Hematopoietic multipotent progenitor cell treated with erythropoietin and hydrocortisone succinate and interleukin-3 and kit ligand, for 17 days (in vitro differentiated cells): ENCODE measurements at regions not wholly inside any gene's neighbourhood (a gene's known extent, or its start where the extent isn't known, plus 50 kb on each side); places are given as distances from the start of the nearest gene placed in this dataset.
"Not testable (repeated sequence)": the region's sequence is repeated elsewhere in the genome, so short reads cannot be mapped to it uniquely, and the experiment has no call there.

ENCODE experiments used
- DNase-seq: peaks from one replicate; pipeline ENCODE4 v3.0.0-alpha.2; 2015; ENCODE audit warnings: low spot score

DNA sequence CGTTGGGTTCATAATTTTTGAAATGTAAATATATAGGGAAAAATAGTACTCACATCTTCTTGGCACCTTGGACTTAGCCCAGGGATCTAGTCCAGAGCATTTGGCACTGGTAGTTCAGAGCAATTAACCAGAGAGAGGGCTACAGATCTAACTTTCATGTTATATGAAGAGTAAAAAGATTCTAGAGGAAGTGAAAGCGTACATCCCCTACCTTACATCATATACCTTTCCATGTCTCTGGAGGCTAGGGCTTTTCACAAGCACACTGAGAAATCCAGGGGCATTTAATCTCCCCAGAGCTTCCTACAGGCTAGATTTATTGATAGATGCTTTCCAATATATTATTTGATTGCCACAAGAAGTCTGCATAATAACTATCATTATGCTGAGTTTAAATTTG is 687.5 kb upstream of the FBXO33 start:
- no peak for DNase-seq

DNA sequence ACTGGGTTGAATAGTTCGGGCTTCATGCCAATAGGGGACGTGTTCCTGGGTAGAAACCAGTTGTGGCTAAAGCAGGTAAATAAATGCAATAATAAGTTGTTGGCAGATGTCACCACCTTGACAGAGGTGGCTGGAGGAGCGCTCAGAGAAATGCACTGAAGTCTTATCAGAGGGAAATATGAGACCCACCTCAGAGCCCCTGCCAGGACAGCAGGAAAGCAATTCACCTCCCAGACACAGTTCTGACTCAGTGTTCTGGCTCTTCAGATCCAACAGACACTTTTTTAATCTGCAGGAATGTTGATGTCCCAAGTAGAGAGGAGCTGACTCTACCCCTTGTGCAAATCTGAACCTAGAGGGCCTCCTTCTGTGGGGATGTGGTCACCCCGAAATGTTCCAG is 687.1 kb upstream of the FBXO33 start:
- DNase-seq: no peak

DNA sequence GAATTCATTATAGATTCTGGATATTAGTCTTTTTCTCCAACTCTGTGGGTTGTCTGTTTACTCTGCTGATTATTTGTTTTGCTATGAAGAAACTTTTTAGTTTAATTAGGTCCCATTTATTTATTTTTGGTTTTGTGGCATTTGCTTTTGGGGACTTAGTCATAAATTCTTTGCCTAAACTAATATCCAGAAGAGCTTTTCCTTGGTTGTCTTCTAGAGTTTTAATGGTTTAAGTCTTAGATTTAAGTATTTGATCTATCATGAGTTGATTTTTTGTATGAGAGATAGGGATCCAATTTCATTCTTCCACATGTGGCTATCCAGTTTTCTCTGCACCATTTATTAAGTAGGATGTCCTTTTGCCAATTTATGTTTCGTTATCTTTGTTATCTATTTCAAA is 683.4 kb upstream of the FBXO33 start:
- DNase-seq: no peak

DNA sequence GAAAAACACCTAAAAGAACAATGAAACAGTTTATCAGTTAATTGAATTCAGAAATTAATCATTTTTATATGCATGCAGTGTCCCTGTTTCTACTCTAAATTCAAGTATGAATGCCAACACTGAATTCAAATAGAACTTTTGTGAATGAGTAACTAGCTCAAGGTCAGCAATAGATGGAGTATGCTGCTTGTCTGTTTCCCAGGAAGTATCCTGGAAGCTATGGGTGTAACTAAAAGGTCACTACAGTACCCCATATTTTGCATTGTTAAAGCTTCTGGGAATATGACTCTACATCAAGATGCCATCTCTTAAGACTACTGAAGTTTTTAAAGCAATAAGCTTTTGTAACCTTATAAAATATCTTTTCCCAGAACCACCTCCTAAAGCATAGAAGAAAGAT is 681.4 kb upstream of the FBXO33 start:
- no peak for DNase-seq

DNA sequence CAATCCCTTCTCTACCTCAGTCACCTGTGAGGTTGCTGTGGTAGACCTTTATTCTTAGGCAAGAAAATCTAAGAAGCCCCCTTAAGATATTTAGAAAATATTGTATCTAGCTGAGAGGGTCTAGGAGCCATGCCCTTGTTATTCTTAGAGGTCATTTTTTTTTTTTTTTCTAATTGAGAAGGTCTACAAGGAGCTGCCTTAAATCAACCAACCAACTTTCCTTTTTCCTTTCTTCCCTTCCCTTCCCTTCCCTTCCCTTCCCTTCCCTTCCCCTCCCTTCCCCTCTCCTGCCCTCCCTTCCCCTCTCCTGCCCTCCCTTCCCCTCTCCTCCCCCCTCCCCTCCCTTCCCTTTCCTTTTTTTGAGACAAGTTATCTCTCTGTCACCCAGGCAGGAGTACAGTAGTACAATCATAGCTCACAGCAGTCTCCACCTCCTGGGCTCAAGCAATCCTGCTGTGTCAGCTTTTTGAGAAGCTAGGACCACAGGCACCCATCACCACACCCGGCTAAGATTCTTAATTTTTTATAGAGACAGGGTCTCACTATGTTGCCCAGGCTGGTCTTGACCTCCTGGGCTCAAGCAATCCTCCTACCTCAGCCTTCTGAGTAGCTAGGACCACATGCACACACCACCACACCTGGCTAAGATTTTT is 668.4 kb upstream of the FBXO33 start:
- no peak for DNase-seq

DNA sequence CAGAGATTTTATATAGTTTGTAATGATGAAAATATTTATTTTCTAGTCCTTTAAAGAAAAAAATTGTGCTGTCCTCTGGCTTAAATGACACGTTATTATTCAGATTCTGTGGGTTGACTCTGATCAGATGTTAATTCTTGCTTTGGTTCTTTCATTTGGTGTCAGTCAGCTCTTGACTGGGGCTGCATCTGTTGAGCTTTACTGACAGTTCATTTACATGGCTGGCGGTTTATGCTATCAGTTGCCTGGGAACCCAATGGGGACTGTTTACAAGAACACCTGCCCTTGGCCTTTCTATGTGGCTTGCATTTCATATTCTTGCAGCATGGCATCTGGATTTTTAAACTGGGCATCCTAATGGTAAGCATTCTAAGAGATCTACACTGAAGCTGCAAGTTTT is 667.1 kb upstream of the FBXO33 start:
- DNase-seq: no peak

DNA sequence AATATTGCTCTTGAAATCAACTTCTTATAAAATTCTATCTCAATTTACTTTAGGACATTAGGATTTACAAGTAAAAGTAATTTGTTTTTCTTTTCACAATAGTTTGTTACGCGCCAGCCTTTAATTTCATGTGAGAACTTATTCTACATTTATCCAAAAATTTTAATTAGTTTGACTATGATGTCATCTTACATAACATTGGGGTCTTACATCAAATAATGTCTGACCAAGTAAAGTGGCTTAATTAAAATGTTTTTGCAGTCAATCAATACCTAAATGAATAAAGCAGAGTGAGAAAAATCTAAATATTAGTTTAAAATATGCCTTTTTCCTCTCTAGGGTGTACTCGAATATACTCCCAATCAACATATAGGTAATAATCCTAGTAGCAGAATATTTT is 666.2 kb upstream of the FBXO33 start:
- DNase-seq: no peak

DNA sequence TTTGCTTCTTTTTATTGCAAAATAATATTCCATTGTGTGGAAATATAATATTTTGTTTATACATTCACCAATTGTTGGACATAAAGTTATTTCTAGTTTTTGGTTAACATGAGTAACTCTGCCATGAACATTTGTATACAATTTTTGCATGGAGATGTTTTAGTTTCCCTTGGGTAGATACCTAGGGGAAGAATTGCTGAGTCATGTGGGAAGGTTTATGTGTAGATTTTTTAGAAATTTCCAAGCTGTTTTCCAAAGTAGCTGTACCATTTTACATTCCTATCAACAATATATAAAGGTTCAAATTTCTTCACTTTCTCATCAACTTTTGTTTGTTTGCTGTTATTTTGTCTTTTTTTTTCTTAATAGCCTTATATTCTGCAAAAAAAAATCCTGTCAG is 664.7 kb upstream of the FBXO33 start:
- DNase-seq: no peak

DNA sequence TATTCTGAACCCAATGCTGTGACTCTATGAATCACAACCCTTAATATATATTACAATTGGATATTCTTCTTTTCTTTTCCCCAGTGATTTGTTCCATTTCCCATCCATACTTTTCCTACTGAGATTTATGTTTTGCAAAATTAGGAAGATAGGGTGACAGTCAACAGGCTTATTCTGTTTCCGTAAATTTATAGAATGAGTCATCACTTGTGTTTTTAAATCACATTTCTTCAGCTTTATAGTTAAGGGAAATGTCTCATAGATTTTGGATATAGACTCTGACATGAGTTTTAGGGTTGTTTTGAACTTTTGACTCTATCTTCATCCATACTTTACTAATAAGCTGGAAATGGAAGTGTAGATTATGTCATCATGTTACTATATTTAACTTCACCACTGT is 661.6 kb upstream of the FBXO33 start:
- no peak for DNase-seq

DNA sequence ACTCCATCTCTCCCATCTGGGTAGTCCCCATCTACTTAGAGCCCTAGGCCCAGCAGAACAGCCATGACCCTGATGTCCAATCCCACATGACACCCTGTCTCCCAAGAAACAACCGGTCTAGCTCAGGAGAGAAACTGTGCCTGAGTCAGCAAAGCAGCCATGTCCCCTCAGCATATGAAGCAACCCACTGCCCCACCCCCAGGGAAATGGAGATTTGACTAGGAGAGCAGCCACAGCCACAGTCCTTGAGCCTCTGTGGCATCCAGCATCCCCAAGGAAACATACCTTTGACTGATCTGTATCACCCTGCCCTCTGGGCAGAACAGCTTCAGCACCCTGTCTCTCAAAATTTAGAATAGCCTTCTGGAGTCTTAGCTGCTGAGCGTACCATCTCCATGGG is 641.9 kb upstream of the FBXO33 start:
- no peak for DNase-seq

DNA sequence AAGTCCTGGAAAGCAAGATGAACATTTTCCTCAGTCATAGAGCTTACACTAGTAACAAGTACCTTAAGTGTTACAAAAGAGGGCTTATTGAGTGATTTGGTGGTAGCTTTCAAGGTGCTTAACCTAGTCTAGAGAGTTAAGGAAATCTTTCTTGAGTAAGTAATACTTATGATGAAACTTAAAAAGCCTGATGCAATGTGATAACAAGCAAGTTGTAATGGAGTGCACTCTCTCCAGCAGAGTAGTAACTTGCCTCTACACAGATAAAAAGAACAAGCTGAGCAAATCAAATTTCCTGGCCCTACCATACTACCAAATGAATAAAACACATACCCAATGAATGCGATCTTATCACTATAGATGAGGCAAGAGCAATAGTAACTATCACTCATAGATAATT is 639.9 kb upstream of the FBXO33 start:
- no peak for DNase-seq

DNA sequence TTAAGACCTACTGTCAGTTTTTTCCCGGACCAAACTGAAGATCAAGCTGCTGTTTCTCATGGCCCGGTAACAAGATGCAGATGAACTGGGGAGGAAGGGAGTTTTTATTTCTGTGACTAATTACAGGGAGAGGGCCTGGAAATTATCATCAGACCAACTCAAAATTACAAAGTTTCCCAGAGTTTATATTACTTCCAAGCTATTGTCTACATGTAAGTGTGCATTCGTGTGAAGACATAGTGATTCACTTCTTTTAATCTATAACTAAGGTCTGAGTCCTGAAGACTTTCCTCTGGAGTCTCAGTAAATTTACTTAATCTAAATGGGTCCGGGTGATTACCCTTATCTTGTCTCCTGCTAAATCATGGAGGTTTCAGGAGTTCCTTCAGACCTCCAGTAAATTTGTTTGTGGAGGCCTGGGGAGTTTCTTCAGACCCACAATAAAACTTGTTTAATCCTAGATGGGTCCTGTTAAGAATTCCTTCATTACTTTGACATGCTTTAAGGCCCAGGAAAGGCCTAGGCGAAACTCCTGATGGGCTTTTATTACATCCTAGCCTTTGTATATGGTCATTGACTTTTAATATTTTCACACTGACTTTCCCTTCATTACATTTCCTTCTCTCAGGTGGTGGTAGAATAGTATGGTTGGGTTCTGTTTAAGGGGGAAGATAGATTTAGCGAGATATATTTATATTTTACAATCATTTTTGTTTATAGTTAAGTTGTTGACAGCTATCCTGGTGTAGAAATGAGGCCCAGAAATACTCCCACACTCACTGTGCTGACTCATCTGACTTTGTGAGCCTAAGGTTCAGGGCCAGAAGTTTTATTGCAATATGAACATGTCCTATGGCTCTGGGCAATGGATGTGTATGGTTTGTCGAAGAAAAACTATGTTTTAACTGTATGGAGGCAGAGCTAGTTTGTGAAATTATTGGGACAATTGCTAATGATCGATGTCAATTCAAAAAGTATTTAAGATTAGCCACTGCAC is 627.0 kb upstream of the FBXO33 start:
- DNase-seq: no peak

DNA sequence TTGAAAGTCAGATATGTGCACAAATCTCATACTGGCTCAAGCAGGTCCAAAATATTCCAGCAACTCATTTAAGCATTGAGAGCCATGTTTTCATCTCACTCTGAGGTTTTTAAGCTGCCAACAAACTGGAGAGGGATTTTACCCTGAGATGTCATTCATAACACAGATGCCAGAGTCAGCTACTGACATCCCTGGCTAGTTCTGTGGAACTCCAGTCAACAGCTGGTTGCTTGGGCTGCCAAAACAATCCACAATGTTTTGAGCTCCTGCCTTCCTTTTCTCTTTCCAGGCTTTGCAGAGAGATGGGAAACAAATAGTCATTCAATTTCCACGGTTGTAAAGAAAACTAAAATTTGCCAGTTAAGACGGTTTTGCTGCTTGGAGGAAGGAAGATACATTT is 621.2 kb upstream of the FBXO33 start:
- no peak for DNase-seq

DNA sequence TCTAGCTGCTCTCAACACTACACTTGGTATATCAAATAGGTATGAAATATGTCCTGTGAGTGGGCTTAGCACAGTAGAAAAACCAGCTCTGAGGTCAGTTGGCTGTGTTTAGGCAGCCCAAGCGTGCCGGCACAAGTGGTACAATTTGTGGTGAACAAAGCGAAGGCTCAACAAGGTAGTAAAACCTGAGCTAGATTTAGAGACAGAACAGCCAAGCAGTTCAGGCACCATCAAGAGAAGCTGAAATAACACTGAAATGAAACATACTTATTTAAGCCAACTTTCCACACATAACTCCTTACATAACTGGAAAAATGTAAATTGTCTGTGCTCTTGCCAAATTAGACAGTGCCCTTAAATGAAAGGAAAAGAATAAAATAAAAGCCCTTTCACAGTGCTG is 596.8 kb upstream of the FBXO33 start:
- no peak for DNase-seq

DNA sequence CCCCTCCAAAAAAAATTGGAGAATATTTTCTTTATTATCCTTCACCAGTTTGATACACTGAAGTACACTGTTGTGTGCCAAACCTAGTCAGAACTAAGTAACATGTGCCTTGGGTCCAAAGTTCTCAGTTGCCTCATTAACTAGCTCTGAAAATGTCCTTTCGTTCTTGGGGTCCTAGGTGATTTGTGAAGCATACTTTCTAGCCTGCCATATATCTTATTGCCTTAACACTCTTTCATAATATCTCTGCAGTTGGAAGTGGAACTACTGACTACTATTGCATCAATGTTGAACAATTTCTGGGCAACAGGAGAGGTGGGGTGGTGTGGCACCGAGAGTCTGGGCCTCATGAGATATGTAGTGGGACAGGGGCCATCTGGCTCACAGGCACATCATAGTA is 592.9 kb upstream of the FBXO33 start:
- DNase-seq: no peak

DNA sequence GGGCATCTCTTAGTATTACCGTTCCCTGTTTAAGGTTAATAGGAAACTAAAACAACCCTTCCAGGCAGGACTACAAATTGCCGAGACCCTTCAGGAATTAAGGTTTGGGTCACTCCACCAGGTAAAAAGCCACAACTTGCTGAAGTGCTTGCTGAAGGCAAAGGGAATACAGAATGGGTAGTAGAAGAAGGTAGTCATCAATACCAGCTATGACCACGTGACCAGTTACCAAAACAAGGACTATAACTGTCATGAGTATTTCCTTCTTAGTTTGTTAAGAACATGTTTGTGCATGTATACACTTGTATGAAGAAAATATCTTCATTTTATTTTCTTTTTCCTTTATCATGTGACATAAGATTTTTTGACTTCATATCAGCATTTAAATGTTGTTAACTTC is 578.7 kb upstream of the FBXO33 start:
- DNase-seq: no peak

DNA sequence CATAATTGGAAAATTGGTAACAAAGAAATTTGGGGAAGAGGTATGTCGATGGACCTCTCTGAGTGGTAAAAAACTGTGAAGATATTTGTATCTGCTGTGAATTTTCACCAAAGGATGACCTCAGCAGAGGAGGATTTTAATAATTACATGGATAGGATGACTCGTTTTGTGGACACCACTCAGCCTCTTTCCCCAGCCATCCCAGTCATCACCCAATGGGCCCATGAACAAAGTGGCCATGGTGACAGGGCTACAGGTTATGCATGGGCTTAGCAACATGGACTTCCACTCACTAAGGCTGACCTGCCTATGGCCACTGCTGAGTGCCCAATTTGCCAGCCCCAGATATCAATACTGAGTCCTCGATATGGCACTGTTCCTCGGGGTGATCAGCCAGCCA is 577.5 kb upstream of the FBXO33 start:
- DNase-seq: no peak

DNA sequence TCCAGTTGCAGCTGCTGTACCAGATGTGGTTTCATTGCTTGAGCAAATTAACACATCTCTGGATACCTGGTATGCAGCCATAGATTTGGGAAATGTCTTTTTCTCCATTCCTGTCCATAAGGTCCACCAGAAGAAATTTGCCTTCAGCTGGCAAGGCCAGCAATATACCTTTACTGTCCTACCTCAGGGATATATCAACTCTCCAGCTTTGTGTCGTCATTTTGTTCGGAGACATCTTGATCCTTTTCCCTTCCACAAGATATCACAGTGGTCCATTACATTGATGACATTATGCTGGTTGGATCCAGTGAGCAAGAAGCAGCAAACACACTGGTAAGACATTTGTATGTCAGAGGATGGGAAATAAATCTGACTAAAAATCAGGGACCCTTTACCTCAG is 576.1 kb upstream of the FBXO33 start:
- not testable (repeated sequence) for DNase-seq

DNA sequence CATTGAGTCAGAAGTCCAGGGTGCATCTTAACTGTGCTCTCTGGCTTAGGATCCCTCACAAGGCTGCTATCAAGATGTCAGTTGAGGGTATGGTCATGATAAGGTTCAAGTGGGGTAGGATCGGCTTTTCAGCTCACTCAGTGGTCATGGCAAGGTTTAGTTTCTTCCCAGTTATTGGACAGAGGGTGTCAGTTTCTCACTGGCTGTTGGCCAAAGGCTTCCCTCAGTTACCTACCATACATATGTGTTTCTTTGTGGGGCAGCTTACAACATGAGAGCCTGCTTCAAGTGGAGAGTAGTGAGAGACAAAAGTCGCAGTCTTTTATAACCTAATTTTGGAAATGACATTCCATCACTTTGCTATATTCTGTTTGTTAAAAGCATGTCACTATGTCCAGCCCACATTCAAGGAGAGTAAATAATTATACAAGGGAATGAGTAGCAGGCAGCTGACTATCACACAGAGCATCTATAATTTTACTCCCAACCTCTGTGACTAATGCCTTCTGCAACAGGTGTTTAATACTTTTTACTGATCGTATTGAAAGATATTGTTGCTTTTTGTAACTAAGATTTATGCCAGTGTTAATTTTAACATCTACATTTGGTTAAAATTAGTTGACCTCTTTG is 572.8 kb upstream of the FBXO33 start:
- no peak for DNase-seq

DNA sequence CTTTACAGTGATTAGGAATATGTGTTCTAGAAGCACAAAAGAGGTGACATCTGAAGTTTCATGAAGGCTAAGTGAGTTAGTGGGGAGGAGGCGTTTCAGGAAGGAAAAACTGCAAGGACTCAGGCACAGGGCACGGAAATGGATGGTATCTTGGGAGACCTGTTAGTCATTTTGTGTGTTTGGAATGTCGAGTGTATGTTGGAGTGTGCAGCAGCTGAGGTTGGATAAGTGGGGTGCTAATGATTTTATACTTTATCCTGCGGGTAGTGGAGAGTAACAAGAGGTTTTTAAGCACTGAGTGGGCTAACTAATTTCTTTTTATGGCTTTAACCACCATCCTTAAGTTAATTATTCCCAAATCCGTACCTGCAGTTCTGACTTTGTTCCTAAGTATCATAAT is 571.5 kb upstream of the FBXO33 start:
- no peak for DNase-seq

DNA sequence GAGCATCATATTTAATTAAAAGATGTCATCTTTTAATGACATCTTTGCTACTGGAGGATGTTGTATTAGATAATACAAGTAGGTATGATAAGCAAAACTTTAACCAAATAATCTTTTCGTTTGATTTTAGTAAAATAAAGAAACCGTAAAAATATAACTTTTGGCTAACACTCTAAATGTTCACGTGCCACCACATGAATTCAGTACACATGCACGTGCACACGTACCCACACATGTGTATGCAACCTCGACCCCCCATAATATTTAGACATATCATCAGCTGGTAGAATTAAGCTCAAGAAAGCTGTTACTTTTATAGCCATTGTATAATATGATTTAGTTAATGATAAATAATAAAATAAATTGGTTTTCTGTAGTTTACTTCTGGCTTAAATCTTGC is 566.6 kb upstream of the FBXO33 start:
- no peak for DNase-seq

DNA sequence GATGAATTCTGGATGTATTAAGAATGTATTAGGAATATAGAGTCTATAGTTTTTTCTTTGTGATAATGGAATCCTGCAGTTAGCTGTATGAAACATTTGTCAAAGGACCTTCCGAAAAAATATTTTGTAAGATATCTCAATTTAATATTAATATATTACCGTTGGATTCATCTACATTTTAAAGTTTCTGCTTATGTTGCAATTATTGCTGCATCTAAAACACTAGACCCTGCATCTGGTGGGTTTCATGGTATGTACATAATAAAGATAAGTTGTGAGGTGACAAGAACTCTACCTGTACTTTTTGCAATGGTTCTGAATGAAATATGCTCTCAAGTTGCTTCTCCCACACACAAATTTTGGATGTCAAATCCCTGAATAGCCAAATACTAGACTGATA is 565.9 kb upstream of the FBXO33 start:
- DNase-seq: no peak

DNA sequence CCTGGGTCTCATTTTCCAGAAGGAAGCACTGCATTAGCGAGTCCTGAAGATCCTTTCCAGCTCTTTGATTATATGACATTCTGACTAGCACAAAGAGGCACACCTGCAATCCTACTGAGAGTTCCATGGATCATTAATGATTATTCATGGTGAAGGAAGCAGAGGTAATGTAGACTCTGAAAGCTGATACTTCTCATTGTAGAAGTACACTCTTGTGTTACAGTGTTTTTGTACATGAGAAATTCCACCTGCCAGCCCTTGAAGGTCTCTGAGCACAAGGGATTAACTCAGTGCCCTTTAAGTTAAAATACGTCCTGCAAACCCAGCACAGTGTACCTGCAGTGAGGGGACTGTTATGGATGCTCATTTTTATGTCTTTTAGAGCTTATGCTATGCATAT is 558.8 kb upstream of the FBXO33 start:
- DNase-seq: no peak
